Subcutaneous abdominal adipose tissue (tissue), 5 donors: ENCODE measurements at regions not wholly inside any gene's neighbourhood (a gene's known extent, or its start where the extent isn't known, plus 50 kb on each side); places are given as distances from the start of the nearest gene placed in this dataset.
"Not testable (repeated sequence)": the region's sequence is repeated elsewhere in the genome, so short reads cannot be mapped to it uniquely, and the experiment has no call there.

Experiments used
- H3K27ac ChIP-seq: one replicate; pipeline ENCODE4 v1.7.0; 2013; ENCODE audit warnings: low read depth, mild to moderate bottlenecking, inconsistent platforms, low read length, moderate library complexity
- H3K27me3 ChIP-seq, 5 donors: one replicate each; pipeline ENCODE4 v1.7.0; 2013; ENCODE audit warnings: low read length in 5 of 5, inconsistent platforms in 1 of 5; ENCODE audit not compliant: control insufficient read depth in 5 of 5, insufficient read depth in 4 of 5
- H3K36me3 ChIP-seq, 5 donors: one replicate each; pipeline ENCODE4 v1.7.0; 2013; ENCODE audit warnings: low read length in 5 of 5; ENCODE audit not compliant: control insufficient read depth in 5 of 5, insufficient read depth in 5 of 5
- H3K4me1 ChIP-seq, 5 donors: one replicate each; pipeline ENCODE4 v1.7.0; 2013; ENCODE audit warnings: low read length in 5 of 5, mild to moderate bottlenecking in 3 of 5, moderate library complexity in 1 of 5; ENCODE audit not compliant: control insufficient read depth in 5 of 5, insufficient read depth in 5 of 5
- H3K4me3 ChIP-seq, 5 donors: one replicate each; pipeline ENCODE4 v1.7.0; 2013; ENCODE audit warnings: low read length in 5 of 5, low read depth in 1 of 5
- H3K9ac ChIP-seq, 5 donors: one replicate each; pipeline ENCODE4 v1.7.0; 2013; ENCODE audit warnings: low read length in 5 of 5, mild to moderate bottlenecking in 4 of 5, moderate library complexity in 3 of 5
- H3K9me3 ChIP-seq, 5 donors: one replicate each; pipeline ENCODE4 v1.7.0; 2013; ENCODE audit warnings: low read length in 5 of 5; ENCODE audit not compliant: control insufficient read depth in 5 of 5
- donor health status: healthy.
- donor health status: healthy.
- donor health status: healthy.
- donor health status: healthy.
- donor health status: healthy.

DNA sequence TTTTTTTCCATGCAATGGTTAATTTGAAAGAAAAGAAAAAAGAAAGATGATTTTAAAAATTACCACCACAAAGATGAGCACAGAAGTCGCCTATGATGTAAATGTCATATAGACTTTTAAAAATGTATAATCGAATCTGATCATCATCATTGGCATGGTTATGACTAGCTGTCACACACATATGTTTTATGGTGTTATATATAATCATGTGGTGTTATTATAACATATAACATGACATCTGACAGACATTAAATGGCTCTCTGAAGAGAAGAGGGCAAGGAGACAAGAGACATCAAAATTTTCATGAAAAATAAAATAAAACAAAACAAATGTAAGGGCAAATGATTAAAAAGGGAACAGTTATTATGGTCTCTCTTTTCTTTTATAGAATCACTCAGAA is 217.5 kb downstream of the TMEM161B start:
- Histone ChIP-seq H3K27me3 (no peaks in the 10 kb centered on the region), H3K4me1 (no peaks in the 10 kb centered on the region), H3K9ac (no peak overlapping the region), H3K27ac (no peak overlapping the region), H3K36me3 (no peaks in the 10 kb centered on the region), H3K4me3 (no peak overlapping the region), H3K9me3 (no peaks in the 10 kb centered on the region)

DNA sequence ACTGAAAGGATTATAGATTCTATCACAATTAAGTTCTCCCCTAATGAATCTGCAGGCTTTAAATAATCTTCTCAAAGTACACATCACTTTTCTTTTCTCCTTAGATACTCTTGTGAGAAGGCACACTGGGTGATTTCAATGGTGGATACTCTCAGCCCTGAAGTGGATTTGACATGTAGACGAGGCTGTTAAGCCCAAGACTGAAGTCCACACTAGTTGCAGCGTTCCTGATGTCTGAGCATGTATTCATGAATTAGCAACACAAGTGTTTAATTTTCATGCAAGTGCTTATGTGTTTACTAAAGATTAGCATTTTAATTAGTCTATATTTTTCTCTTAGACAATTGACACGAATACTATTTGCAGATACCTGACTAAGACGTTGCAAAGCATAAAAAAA is 218.9 kb downstream of the TMEM161B start:
- H3K9me3 ChIP-seq, result no peaks in the 10 kb centered on the region
- no peaks in the 10 kb centered on the region for H3K4me1 ChIP-seq
- no peak overlapping the region for H3K27ac ChIP-seq
- no peaks in the 10 kb centered on the region for H3K36me3 ChIP-seq
- H3K27me3 ChIP-seq, result no peaks in the 10 kb centered on the region
- H3K9ac ChIP-seq, result no peak overlapping the region
- H3K4me3 ChIP-seq, result no peak overlapping the region

DNA sequence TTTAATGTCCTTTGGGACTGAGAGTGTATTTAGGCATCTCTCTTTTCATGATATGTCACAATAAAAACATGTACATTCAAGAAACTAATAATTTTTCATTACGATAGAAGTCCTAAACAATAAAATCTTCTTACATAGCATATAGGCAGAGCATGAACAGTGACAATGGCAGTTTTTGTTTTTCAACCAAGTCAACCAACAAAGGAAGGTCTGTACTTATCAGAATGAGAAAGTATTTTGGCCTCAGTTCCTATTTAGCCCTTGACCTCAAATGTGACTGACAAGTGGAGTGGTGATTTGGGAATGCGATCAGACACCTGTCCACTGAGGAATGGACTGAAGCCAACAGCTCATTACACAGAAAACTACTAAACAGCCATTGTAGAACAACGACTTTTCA is 219.5 kb downstream of the TMEM161B start:
- Histone ChIP-seq H3K36me3 (no peaks in the 10 kb centered on the region), H3K27me3 (no peaks in the 10 kb centered on the region), H3K9me3 (no peaks in the 10 kb centered on the region), H3K27ac (no peak overlapping the region), H3K4me3 (no peak overlapping the region), H3K4me1 (no peaks in the 10 kb centered on the region), H3K9ac (no peak overlapping the region)

DNA sequence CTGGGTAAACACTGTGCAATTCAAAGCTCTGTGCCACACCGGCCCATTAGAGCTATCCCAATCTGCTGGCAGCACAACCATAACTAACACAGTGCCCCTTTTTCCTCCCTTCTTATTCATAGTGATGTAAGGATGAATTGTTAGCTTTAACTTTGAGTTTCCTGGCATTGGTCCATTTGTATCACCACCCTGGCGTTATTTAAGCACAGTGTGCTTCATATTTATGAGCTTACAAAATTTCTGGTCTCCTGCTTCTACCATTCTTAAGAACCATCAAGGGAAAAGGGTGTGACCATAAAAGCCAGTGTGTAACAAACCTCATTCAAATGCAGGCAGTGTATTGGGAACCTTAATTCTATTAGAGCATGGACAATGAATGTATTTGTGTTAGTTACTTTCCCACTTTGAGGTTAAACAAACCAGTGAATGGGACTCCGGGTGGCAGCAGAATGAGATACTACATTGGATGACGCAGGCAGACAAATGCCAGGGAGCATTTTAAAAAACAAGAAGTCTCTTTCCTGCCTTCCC is 222.6 kb downstream of the TMEM161B start:
- Histone ChIP-seq H3K4me3 (no peak overlapping the region), H3K9me3 (no peaks in the 10 kb centered on the region), H3K36me3 (no peaks in the 10 kb centered on the region), H3K27me3 (no peaks in the 10 kb centered on the region), H3K4me1 (no peaks in the 10 kb centered on the region), H3K27ac (no peak overlapping the region), H3K9ac (no peak overlapping the region)

DNA sequence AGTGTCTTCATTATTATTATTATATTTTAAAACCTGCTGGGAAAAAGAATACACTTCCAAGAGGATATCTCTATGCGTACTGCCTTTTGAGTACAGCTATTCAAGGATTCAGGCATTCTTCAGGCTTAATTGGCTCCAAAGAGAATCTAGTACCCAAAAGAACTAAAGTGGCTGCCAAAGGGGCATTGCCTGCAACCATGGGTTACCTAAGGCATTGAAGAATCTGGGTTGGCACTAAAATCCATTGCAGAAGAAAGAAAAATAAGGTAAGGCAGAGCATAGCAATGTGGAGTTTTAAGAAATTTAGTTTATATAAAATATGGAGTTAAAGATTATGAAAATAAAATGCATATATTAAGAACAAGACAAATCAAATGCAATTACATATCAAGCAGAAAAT is 223.5 kb downstream of the TMEM161B start:
- Histone ChIP-seq H3K9ac (no peak overlapping the region), H3K27me3 (no peaks in the 10 kb centered on the region), H3K36me3 (no peaks in the 10 kb centered on the region), H3K27ac (no peak overlapping the region), H3K4me1 (no peaks in the 10 kb centered on the region), H3K9me3 (no peaks in the 10 kb centered on the region), H3K4me3 (no peak overlapping the region)

DNA sequence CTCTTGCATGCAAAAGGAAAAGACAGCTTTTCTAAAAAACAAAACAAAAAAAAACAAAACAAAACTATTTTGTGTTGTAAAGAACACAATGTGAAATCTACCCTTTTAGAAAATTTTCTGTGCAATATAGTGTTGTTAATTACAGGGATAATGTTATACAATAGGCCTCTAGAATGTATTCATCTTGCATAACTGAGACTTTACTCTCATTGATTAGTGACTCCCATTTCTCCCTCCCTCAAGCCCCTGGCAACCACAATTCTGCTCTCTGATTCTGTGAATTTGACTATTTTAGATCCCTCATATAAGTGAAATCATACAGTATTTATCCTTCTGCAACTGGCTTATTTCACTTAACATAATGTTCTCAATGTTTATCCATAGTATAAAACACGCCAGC is 234.1 kb downstream of the TMEM161B start:
- no peaks in the 10 kb centered on the region for H3K36me3 ChIP-seq
- no peak overlapping the region for H3K27ac ChIP-seq

DNA sequence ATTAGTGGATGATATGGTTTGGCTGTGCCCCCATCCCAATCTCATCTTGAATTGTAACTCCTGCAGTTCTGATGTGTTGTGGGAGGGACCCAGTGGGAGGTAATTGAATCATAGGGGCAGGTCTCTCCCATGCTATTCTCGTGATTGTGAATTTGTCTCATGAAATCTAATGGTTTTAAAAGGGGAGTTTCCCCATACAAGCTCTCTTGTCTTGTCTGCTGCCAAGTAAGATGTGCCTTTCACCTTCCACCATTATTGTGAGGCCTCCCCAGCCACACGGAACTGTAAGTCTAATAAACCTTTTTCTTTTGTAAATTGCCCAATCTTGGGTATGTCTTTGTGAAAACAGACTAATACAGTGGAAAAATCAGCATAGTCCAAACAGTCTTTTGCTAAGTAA is 235.5 kb downstream of the TMEM161B start:
- Histone ChIP-seq H3K4me1 (no peaks in the 10 kb centered on the region), H3K27ac (no peak overlapping the region), H3K27me3 (no peaks in the 10 kb centered on the region), H3K9me3 (no peaks in the 10 kb centered on the region), H3K9ac (no peak overlapping the region), H3K4me3 (no peak overlapping the region), H3K36me3 (no peaks in the 10 kb centered on the region)

More for the DNA sequence above, 234.1 kb downstream of the TMEM161B start:
- Histone ChIP-seq H3K9ac (no peak overlapping the region), H3K4me1 (no peaks in the 10 kb centered on the region), H3K4me3 (no peak overlapping the region), H3K27me3 (no peaks in the 10 kb centered on the region), H3K9me3 (no peaks in the 10 kb centered on the region)

DNA sequence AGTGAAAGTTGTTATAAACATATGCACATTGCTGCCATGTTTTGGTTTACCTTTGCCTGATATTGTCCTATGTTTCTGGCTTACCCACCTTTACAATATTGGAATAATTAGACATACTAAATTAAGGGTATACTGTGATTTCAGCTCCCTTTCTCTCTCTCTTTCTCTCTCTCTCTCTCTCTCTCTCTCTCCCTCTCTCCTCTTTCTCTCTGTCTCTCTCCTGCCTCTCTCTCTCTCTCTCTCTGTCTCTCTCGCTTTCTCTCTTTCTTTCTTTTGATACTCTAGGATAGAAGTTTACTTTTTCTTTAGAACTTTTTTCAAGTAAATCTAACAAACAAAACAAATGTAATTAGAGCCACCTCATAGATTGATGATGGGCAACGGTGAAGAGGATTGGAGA is 239.6 kb downstream of the TMEM161B start:
- Histone ChIP-seq H3K9ac (no peak overlapping the region), H3K9me3 (no peaks in the 10 kb centered on the region), H3K27ac (no peak overlapping the region), H3K4me3 (no peak overlapping the region), H3K27me3 (no peaks in the 10 kb centered on the region), H3K4me1 (no peaks in the 10 kb centered on the region), H3K36me3 (no peaks in the 10 kb centered on the region)

DNA sequence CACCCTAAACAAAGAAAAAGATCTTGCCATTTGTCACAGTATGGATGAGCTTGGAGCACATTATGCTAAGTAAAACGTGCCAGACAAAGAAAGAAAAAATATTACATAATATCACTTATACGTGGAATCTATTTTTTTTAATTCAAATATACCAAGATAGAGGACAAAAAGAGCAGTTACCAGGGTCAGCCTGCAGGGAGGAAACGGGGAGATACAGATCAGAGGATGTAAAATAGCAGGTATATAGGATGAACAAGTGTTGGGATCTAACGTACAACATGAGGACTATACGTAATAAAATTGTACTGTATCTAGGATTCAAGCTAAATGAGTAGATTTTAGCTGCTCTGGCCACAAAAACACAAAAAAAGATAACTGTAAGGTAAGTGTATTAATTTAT is 247.5 kb downstream of the TMEM161B start:
- no peak overlapping the region for H3K9ac ChIP-seq
- H3K9me3 ChIP-seq, result no peaks in the 10 kb centered on the region
- no peaks in the 10 kb centered on the region for H3K36me3 ChIP-seq
- no peaks in the 10 kb centered on the region for H3K27me3 ChIP-seq
- no peak overlapping the region for H3K27ac ChIP-seq
- no peaks in the 10 kb centered on the region for H3K4me1 ChIP-seq
- no peak overlapping the region for H3K4me3 ChIP-seq

DNA sequence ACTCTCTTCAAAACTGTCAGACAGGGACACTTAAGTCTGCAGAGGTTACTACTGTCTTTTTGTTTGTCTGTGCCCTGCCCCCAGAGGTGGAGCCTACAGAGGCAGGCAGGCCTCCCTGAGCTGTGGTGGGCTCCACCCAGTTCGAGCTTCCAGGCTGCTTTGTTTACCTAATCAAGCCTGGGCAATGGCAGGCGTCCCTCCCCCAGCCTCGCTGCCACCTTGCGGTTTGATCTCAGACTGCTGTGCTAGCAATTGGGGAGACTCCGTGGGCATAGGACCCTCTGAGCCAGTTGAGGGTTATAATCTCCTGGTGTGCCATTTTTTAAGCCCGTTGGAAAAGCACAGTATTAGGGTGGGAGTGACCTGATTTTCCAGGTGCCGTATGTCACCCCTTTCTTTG is 253.7 kb downstream of the TMEM161B start:
- H3K9ac ChIP-seq, result not testable (repeated sequence)

DNA sequence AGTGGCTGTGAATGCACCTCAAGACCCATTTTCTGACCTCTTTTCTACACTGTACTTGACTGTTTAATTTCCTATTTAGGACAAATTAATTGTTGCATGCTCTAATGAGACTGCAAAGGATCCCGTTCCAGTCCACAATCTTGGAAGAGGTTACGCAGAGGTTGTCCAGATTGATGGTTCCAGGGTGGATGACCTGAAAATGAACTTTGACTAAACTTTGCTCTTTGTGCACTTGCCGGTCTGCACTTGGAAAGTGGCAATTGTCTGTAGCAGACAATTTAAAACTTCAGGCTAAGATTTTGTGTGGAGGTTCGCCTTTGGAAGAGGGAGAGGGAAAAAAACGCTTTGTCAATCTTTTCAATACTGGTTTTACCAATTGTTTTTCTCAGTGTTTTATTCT is 267.8 kb downstream of the TMEM161B start:
- H3K4me3 ChIP-seq, result no peak overlapping the region
- no peak overlapping the region for H3K27ac ChIP-seq
- H3K36me3 ChIP-seq, result no peaks in the 10 kb centered on the region
- H3K27me3 ChIP-seq, result no peaks in the 10 kb centered on the region
- peaks cover 0 to 9% (median 0%) of the 10 kb centered on the region in 5 donors for H3K9me3 ChIP-seq
- no peak overlapping the region for H3K9ac ChIP-seq
- no peaks in the 10 kb centered on the region for H3K4me1 ChIP-seq

More for the DNA sequence above, 253.7 kb downstream of the TMEM161B start:
- H3K27me3 ChIP-seq, H3K4me1 ChIP-seq, H3K36me3 ChIP-seq, H3K9me3 ChIP-seq, H3K4me3 ChIP-seq, H3K27ac ChIP-seq: not testable (repeated sequence)
